Thoracic aorta (tissue), 2 donors: ENCODE measurements at regions not wholly inside any gene's neighbourhood (a gene's known extent, or its start where the extent isn't known, plus 50 kb on each side); places are given as distances from the start of the nearest gene placed in this dataset.

Experiments used
- ATAC-seq: fragments of 150-250 bp; one replicate; pipeline ENCODE4 v1.8.0; 2017; ENCODE audit warnings: low read depth; ENCODE audit not compliant: insufficient number of reproducible peaks, low FRiP score
- DNase-seq: peaks from one replicate; pipeline ENCODE4 v3.0.0-alpha.2; 2020; ENCODE audit warnings: low spot score
- H3K27ac ChIP-seq, 2 donors: fragments of 200-600 bp; sonication (generic); 1 replicate in 1 of 2; 2 replicates in 1 of 2; pipeline ENCODE4 v1.5.1; 2016; ENCODE audit warnings: mild to moderate bottlenecking in 2 of 2, moderate library complexity in 2 of 2
- H3K27me3 ChIP-seq: fragments of 200-600 bp; sonication (generic); replicated peaks from 2 replicates; pipeline ENCODE4 v1.6.0; 2016; ENCODE audit warnings: mild to moderate bottlenecking; ENCODE audit not compliant: insufficient read depth
- H3K36me3 ChIP-seq: fragments of 200-600 bp; sonication (generic); one replicate; pipeline ENCODE4 v1.5.1; 2016
- H3K4me1 ChIP-seq, 2 donors: fragments of 200-600 bp; sonication (generic); 1 replicate in 1 of 2; 2 replicates in 1 of 2; pipeline versions ENCODE4 v1.5.1 to v1.6.0; 2016; ENCODE audit warnings: low read depth in 2 of 2, mild to moderate bottlenecking in 1 of 2; ENCODE audit not compliant: control insufficient read depth in 1 of 2
- H3K4me3 ChIP-seq: fragments of 200-600 bp; sonication (generic); 2 replicates; pipeline ENCODE4 v1.5.1; 2016; ENCODE audit warnings: mild to moderate bottlenecking
- H3K9me3 ChIP-seq: fragments of 200-600 bp; sonication (generic); 2 replicates; pipeline ENCODE4 v1.5.1; 2016
- CTCF ChIP-seq: fragments of 200-600 bp; sonication (generic); IDR thresholded peaks from one replicate; pipeline ENCODE4 v1.5.1; 2019; ENCODE audit warnings: antibody characterized with exemption

GRCh38 chr11:122038543-122038942 lies 77.5 kb downstream of the BLID start:
- DNase-seq (no peak), ATAC-seq (no peak)
- Histone ChIP-seq H3K4me1 (peaks cover 4 to 19% of the 10 kb centered on the region in 2 donors), H3K4me3 (no peak overlapping the region), H3K9me3 (no peaks in the 10 kb centered on the region), H3K27me3 (no peaks in the 10 kb centered on the region), H3K27ac (peak overlapping the region in 1 of 2 donors; percentile 60), H3K36me3 (no peaks in the 10 kb centered on the region)
- TF ChIP-seq CTCF, result no peak

DNA sequence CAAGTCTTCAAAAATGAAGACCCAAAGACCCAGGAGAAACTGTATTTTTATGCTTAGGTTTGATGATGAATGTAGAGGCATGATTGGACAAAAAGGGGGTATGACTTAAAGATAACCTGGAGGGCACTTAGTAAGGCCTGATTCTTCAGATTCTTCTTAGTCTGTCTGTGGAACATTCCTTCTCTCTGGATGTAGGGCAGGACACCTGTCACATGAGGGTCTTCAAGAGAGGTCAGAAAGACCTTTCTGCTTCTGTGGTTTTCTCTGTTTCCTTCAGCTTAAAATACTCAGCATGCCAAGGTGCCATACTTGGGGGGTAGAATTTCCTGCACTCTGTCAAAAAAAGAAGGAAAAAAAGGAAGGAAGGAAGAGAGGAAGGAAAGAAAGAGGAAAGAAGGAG lies 78.1 kb downstream of the BLID start:
- no peaks in the 10 kb centered on the region for H3K36me3 ChIP-seq
- ATAC-seq (no peak), DNase-seq (no peak)
- peaks cover 4 to 19% of the 10 kb centered on the region in 2 donors for H3K4me1 ChIP-seq
- no peaks in the 10 kb centered on the region for H3K9me3 ChIP-seq
- no peaks in the 10 kb centered on the region for H3K27me3 ChIP-seq
- H3K27ac ChIP-seq, result peak overlapping the region in 1 of 2 donors; percentile 60
- TF ChIP-seq CTCF, result no peak
- H3K4me3 ChIP-seq, result no peak overlapping the region

GRCh38 chr11:122036493-122036892 lies 79.5 kb downstream of the BLID start:
- H3K36me3 ChIP-seq, result no peaks in the 10 kb centered on the region
- H3K4me1 ChIP-seq, result peaks cover 4 to 19% of the 10 kb centered on the region in 2 donors
- no peak overlapping the region for H3K4me3 ChIP-seq
- no peaks in the 10 kb centered on the region for H3K27me3 ChIP-seq
- DNase-seq, result no peak
- no peak for ATAC-seq
- H3K27ac ChIP-seq, result peak overlapping the region in 1 of 2 donors; percentile 30
- no peaks in the 10 kb centered on the region for H3K9me3 ChIP-seq
- TF ChIP-seq CTCF, result no peak

GRCh38 chr11:122036018-122036417 lies 80.0 kb downstream of the BLID start:
- no peaks in the 10 kb centered on the region for H3K36me3 ChIP-seq
- no peak overlapping the region for H3K4me3 ChIP-seq
- ATAC-seq, result no peak
- H3K4me1 ChIP-seq, result peaks cover 4 to 19% of the 10 kb centered on the region in 2 donors
- no peaks in the 10 kb centered on the region for H3K9me3 ChIP-seq
- no peak for DNase-seq
- no peak for TF ChIP-seq CTCF
- no peaks in the 10 kb centered on the region for H3K27me3 ChIP-seq
- H3K27ac ChIP-seq, result peak overlapping the region in 1 of 2 donors; percentile 30

- Histone ChIP-seq H3K4me1 (peaks cover 4 to 25% of the 10 kb centered on the region in 2 donors), H3K27ac (no peak overlapping the region), H3K9me3 (no peaks in the 10 kb centered on the region), H3K36me3 (no peaks in the 10 kb centered on the region), H3K27me3 (no peaks in the 10 kb centered on the region), H3K4me3 (no peak overlapping the region)
- DNase-seq (no peak), ATAC-seq (no peak)
- TF ChIP-seq CTCF, result no peak
Measured at GRCh38 chr11:122033631-122034030, 82.4 kb downstream of the BLID start.
